Activated CD4-positive, alpha-beta T cell treated with anti-CD3 and anti-CD28 coated beads, Interleukin-2, amount 10 ng/mL, durations not matched to agents 7 days and 5 days (primary cell): ENCODE measurements at regions not wholly inside any gene's neighbourhood (a gene's known extent, or its start where the extent isn't known, plus 50 kb on each side); places are given as distances from the start of the nearest gene placed in this dataset.

Experiments used
- CTCF ChIA-PET: fragments of 350-600 bp; sonication (Branson Sonifier 250); formaldehyde crosslinking; loops from one replicate; lab custom pipeline; 2021; ENCODE audit warnings: antibody characterized with exemption; lab: Charles Lee
- POLR2A ChIA-PET: fragments of 350-600 bp; sonication (Branson Sonifier 250); formaldehyde crosslinking; loops from one replicate; lab custom pipeline; 2021; ENCODE audit warnings: antibody characterized with exemption; lab: Charles Lee
- DNase-seq: peaks from one replicate; pipeline ENCODE4 v3.0.0-alpha.2; 2020
- H3K27ac Mint-ChIP-seq: one replicate; pipeline ENCODE4 v1.8.0; 2021; ENCODE audit warnings: mild to moderate bottlenecking, moderate library complexity, mixed read lengths
- H3K27me3 Mint-ChIP-seq: one replicate; pipeline ENCODE4 v1.8.0; 2021; ENCODE audit warnings: mixed read lengths
- H3K36me3 Mint-ChIP-seq: one replicate; pipeline ENCODE4 v1.8.0; 2021; ENCODE audit warnings: low read depth, mixed read lengths
- H3K4me1 Mint-ChIP-seq: one replicate; pipeline ENCODE4 v1.8.0; 2021; ENCODE audit warnings: mixed read lengths
- H3K4me3 Mint-ChIP-seq: one replicate; pipeline ENCODE4 v1.8.0; 2021; ENCODE audit warnings: mild to moderate bottlenecking, moderate library complexity, mixed read lengths
- H3K9me3 Mint-ChIP-seq: one replicate; pipeline ENCODE4 v1.8.0; 2021; ENCODE audit warnings: mixed read lengths

- CTCF ChIA-PET = no interaction called here
- no peak overlapping the region for H3K4me3 Mint-ChIP-seq
- DNase-seq = no peak
- H3K27me3 Mint-ChIP-seq = no peaks in the 10 kb centered on the region
- no peaks in the 10 kb centered on the region for H3K4me1 Mint-ChIP-seq
- no peaks in the 10 kb centered on the region for H3K36me3 Mint-ChIP-seq
- POLR2A ChIA-PET = no interaction called here
- H3K9me3 Mint-ChIP-seq = no peaks in the 10 kb centered on the region
- no peak overlapping the region for H3K27ac Mint-ChIP-seq
Observed at GRCh38 chr4:136113921-136114320, 1418.4 kb downstream of the PCDH18 start.

- no peak overlapping the region for H3K27ac Mint-ChIP-seq
- no peak overlapping the region for H3K4me3 Mint-ChIP-seq
- POLR2A ChIA-PET = no interaction called here
- no peak for DNase-seq
- CTCF ChIA-PET = no interaction called here
- no peaks in the 10 kb centered on the region for H3K27me3 Mint-ChIP-seq
- H3K36me3 Mint-ChIP-seq = no peaks in the 10 kb centered on the region
- H3K9me3 Mint-ChIP-seq = no peaks in the 10 kb centered on the region
- no peaks in the 10 kb centered on the region for H3K4me1 Mint-ChIP-seq
Observed at GRCh38 chr4:136112116-136112515, 1420.2 kb downstream of the PCDH18 start.

GRCh38 chr4:136106753-136107152 lies 1425.5 kb downstream of the PCDH18 start:
- H3K4me1 Mint-ChIP-seq = no peaks in the 10 kb centered on the region
- H3K9me3 Mint-ChIP-seq = no peaks in the 10 kb centered on the region
- no peak overlapping the region for H3K4me3 Mint-ChIP-seq
- no peaks in the 10 kb centered on the region for H3K36me3 Mint-ChIP-seq
- ChIA-PET POLR2A (no interaction called here), CTCF (no interaction called here)
- DNase-seq = no peak
- H3K27ac Mint-ChIP-seq = no peak overlapping the region
- no peaks in the 10 kb centered on the region for H3K27me3 Mint-ChIP-seq

GRCh38 chr4:136103616-136104015 lies 1428.7 kb downstream of the PCDH18 start:
- no peaks in the 10 kb centered on the region for H3K36me3 Mint-ChIP-seq
- ChIA-PET POLR2A (no interaction called here), CTCF (no interaction called here)
- H3K9me3 Mint-ChIP-seq = peaks cover 4% of the 10 kb centered on the region
- no peak for DNase-seq
- H3K4me3 Mint-ChIP-seq = no peak overlapping the region
- no peaks in the 10 kb centered on the region for H3K27me3 Mint-ChIP-seq
- no peak overlapping the region for H3K27ac Mint-ChIP-seq
- H3K4me1 Mint-ChIP-seq = no peaks in the 10 kb centered on the region

- H3K4me1 Mint-ChIP-seq = no peaks in the 10 kb centered on the region
- CTCF ChIA-PET = no interaction called here
Observed at GRCh38 chr4:136097676-136098075, 1434.6 kb downstream of the PCDH18 start.

GRCh38 chr4:136088211-136088867 lies 1444.0 kb downstream of the PCDH18 start:
- ChIA-PET CTCF (no interaction called here), POLR2A (no interaction called here)
- no peak for DNase-seq
- H3K4me1 Mint-ChIP-seq = no peaks in the 10 kb centered on the region
- H3K4me3 Mint-ChIP-seq = no peak overlapping the region
- H3K9me3 Mint-ChIP-seq = no peaks in the 10 kb centered on the region
- H3K36me3 Mint-ChIP-seq = no peaks in the 10 kb centered on the region
- H3K27ac Mint-ChIP-seq = no peak overlapping the region
- H3K27me3 Mint-ChIP-seq = no peaks in the 10 kb centered on the region

More at GRCh38 chr4:136097676-136098075, 1434.6 kb downstream of the PCDH18 start:
- no peak for DNase-seq
- H3K27ac Mint-ChIP-seq = no peak overlapping the region
- H3K4me3 Mint-ChIP-seq = no peak overlapping the region
- H3K27me3 Mint-ChIP-seq = no peaks in the 10 kb centered on the region
- peaks cover 4% of the 10 kb centered on the region for H3K9me3 Mint-ChIP-seq
- POLR2A ChIA-PET = no interaction called here
- no peaks in the 10 kb centered on the region for H3K36me3 Mint-ChIP-seq

GRCh38 chr4:136078976-136079375 lies 1453.3 kb downstream of the PCDH18 start:
- Mint-ChIP-seq H3K9me3 (peaks cover 4% of the 10 kb centered on the region), H3K4me1 (no peaks in the 10 kb centered on the region), H3K4me3 (no peak overlapping the region), H3K27me3 (no peaks in the 10 kb centered on the region), H3K27ac (no peak overlapping the region), H3K36me3 (no peaks in the 10 kb centered on the region)
- CTCF ChIA-PET = no interaction called here
- POLR2A ChIA-PET = no interaction called here
- DNase-seq = no peak

GRCh38 chr4:136056748-136057147 lies 1475.5 kb downstream of the PCDH18 start:
- Mint-ChIP-seq H3K27ac (no peak overlapping the region), H3K4me1 (no peaks in the 10 kb centered on the region), H3K36me3 (no peaks in the 10 kb centered on the region), H3K9me3 (peaks cover 2% of the 10 kb centered on the region), H3K4me3 (no peak overlapping the region), H3K27me3 (no peaks in the 10 kb centered on the region)
- DNase-seq = no peak
- CTCF ChIA-PET = no interaction called here
- POLR2A ChIA-PET = no interaction called here

- Mint-ChIP-seq H3K4me1 (no peaks in the 10 kb centered on the region), H3K27ac (no peak overlapping the region), H3K27me3 (no peaks in the 10 kb centered on the region), H3K4me3 (no peak overlapping the region), H3K36me3 (no peaks in the 10 kb centered on the region), H3K9me3 (peaks cover 2% of the 10 kb centered on the region)
- CTCF ChIA-PET = no interaction called here
- DNase-seq = no peak
- POLR2A ChIA-PET = no interaction called here
Observed at GRCh38 chr4:136055360-136055759, 1476.9 kb downstream of the PCDH18 start.

- DNase-seq = no peak
- Mint-ChIP-seq H3K4me1 (no peaks in the 10 kb centered on the region), H3K4me3 (no peak overlapping the region), H3K9me3 (no peaks in the 10 kb centered on the region), H3K27ac (no peak overlapping the region), H3K36me3 (no peaks in the 10 kb centered on the region), H3K27me3 (no peaks in the 10 kb centered on the region)
- ChIA-PET CTCF (no interaction called here), POLR2A (no interaction called here)
Observed at GRCh38 chr4:136036744-136037143, 1495.5 kb downstream of the PCDH18 start.

GRCh38 chr4:136032391-136032790 lies 1499.9 kb downstream of the PCDH18 start:
- Mint-ChIP-seq H3K36me3 (no peaks in the 10 kb centered on the region), H3K27ac (no peak overlapping the region), H3K4me3 (no peak overlapping the region), H3K4me1 (no peaks in the 10 kb centered on the region), H3K27me3 (no peaks in the 10 kb centered on the region), H3K9me3 (no peaks in the 10 kb centered on the region)
- ChIA-PET CTCF (no interaction called here), POLR2A (no interaction called here)
- no peak for DNase-seq

- no peak for DNase-seq
- ChIA-PET CTCF (no interaction called here), POLR2A (no interaction called here)
- Mint-ChIP-seq H3K4me1 (no peaks in the 10 kb centered on the region), H3K27me3 (no peaks in the 10 kb centered on the region), H3K9me3 (peaks cover 8% of the 10 kb centered on the region), H3K27ac (no peak overlapping the region), H3K36me3 (no peaks in the 10 kb centered on the region), H3K4me3 (no peak overlapping the region)
Observed at GRCh38 chr4:136025540-136025939, 1506.8 kb downstream of the PCDH18 start.

GRCh38 chr4:136017556-136017955 lies 1514.7 kb downstream of the PCDH18 start:
- Mint-ChIP-seq H3K27me3 (no peaks in the 10 kb centered on the region), H3K4me3 (no peak overlapping the region), H3K9me3 (no peaks in the 10 kb centered on the region), H3K4me1 (no peaks in the 10 kb centered on the region), H3K36me3 (no peaks in the 10 kb centered on the region), H3K27ac (no peak overlapping the region)
- ChIA-PET POLR2A (no interaction called here), CTCF (no interaction called here)
- DNase-seq = no peak

- no peak for DNase-seq
- Mint-ChIP-seq H3K9me3 (no peaks in the 10 kb centered on the region), H3K27me3 (no peaks in the 10 kb centered on the region), H3K27ac (no peak overlapping the region), H3K4me3 (no peak overlapping the region), H3K4me1 (no peaks in the 10 kb centered on the region), H3K36me3 (no peaks in the 10 kb centered on the region)
- ChIA-PET POLR2A (no interaction called here), CTCF (no interaction called here)
Observed at GRCh38 chr4:136012220-136012619, 1520.1 kb downstream of the PCDH18 start.
